CD1c-positive myeloid dendritic cell (primary cell): ENCODE measurements at regions not wholly inside any gene's neighbourhood (a gene's known extent, or its start where the extent isn't known, plus 50 kb on each side); places are given as distances from the start of the nearest gene placed in this dataset.

Experiments
- DNase-seq: peaks from one replicate; pipeline ENCODE4 v3.0.0-alpha.2; 2016; ENCODE audit errors: extremely low spot score

GRCh38 chr5:91712718-91713117 is 329.6 kb upstream of the ARRDC3 start:
- DNase-seq = no peak

- DNase-seq = no peak
Observed at GRCh38 chr5:91707521-91707841, 324.4 kb upstream of the ARRDC3 start.

- no peak for DNase-seq
Observed at GRCh38 chr5:91706785-91707520, 323.8 kb upstream of the ARRDC3 start.

- no peak for DNase-seq
Observed at GRCh38 chr5:91703128-91703527, 320.0 kb upstream of the ARRDC3 start.

- no peak for DNase-seq
Observed at GRCh38 chr5:91699429-91699828, 316.3 kb upstream of the ARRDC3 start.

- DNase-seq = no peak
Observed at GRCh38 chr5:91691592-91691991, 308.5 kb upstream of the ARRDC3 start.

GRCh38 chr5:91690921-91691320 is 307.8 kb upstream of the ARRDC3 start:
- no peak for DNase-seq

GRCh38 chr5:91687430-91687829 is 304.3 kb upstream of the ARRDC3 start:
- DNase-seq = no peak

- DNase-seq = no peak
Observed at GRCh38 chr5:91684625-91685024, 301.5 kb upstream of the ARRDC3 start.

GRCh38 chr5:91670563-91670962 is 287.4 kb upstream of the ARRDC3 start:
- DNase-seq = no peak

- no peak for DNase-seq
Observed at GRCh38 chr5:91670122-91670521, 287.0 kb upstream of the ARRDC3 start.

- no peak for DNase-seq
Observed at GRCh38 chr5:91668261-91668660, 285.1 kb upstream of the ARRDC3 start.

- DNase-seq = no peak
Observed at GRCh38 chr5:91652678-91653077, 269.6 kb upstream of the ARRDC3 start.

- no peak for DNase-seq
Observed at GRCh38 chr5:91651704-91652103, 268.6 kb upstream of the ARRDC3 start.

GRCh38 chr5:91645347-91645746 is 262.2 kb upstream of the ARRDC3 start:
- no peak for DNase-seq

GRCh38 chr5:91643797-91644196 is 260.7 kb upstream of the ARRDC3 start:
- no peak for DNase-seq

GRCh38 chr5:91642581-91642980 is 259.5 kb upstream of the ARRDC3 start:
- DNase-seq = no peak

GRCh38 chr5:91641730-91642350 is 258.7 kb upstream of the ARRDC3 start:
- DNase-seq = peak; percentile 48

- DNase-seq = no peak
Observed at GRCh38 chr5:91639744-91640143, 256.6 kb upstream of the ARRDC3 start.

GRCh38 chr5:91638010-91638409 is 254.9 kb upstream of the ARRDC3 start:
- no peak for DNase-seq

- DNase-seq = no peak
Observed at GRCh38 chr5:91635950-91636734, 253.0 kb upstream of the ARRDC3 start.

- DNase-seq = no peak
Observed at GRCh38 chr5:91632871-91633270, 249.8 kb upstream of the ARRDC3 start.

- no peak for DNase-seq
Observed at GRCh38 chr5:91611746-91612145, 228.6 kb upstream of the ARRDC3 start.
